GM19372 (cell line): ENCODE measurements at regions not wholly inside any gene's neighbourhood (a gene's known extent, or its start where the extent isn't known, plus 50 kb on each side); places are given as distances from the start of the nearest gene placed in this dataset.
"Not testable (repeated sequence)": the region's sequence is repeated elsewhere in the genome, so short reads cannot be mapped to it uniquely, and the experiment has no call there.

Experiments
- ATAC-seq: cut with Tn5 transposase; IDR thresholded peaks from one replicate; pipeline ENCODE4 v1.9.1; 2021; ENCODE audit warnings: mild to moderate bottlenecking, low read depth, moderate library complexity; ENCODE audit not compliant: unreplicated experiment

DNA sequence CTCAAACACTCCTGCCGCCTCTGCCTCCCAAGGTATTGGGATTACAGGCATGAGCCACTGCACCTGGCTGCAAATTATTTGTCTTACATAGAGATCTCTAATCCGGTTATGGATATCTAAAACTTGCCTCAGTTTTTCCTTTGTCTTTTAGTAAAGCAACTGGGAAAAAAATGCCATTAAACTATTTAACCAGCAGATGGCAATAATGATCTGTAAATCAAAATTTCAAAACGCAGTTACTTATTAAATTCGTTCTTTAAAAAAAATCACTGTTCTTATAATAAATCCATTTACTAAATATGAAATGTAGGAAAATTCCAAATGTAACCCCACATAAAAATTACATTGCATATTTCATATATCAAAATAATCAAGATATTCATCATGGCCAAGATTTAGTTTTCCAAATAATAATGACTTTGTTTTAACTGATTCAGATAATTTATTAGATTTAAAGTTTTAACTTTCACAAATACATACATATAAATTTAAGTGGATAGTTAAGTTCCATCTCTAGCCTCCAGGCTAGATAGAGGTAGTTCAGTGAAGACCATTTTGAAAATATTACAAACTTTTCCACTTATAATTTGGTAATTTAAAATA, 125.8 kb downstream of the KBTBD2 start:
- ATAC-seq, result not testable (repeated sequence)

DNA sequence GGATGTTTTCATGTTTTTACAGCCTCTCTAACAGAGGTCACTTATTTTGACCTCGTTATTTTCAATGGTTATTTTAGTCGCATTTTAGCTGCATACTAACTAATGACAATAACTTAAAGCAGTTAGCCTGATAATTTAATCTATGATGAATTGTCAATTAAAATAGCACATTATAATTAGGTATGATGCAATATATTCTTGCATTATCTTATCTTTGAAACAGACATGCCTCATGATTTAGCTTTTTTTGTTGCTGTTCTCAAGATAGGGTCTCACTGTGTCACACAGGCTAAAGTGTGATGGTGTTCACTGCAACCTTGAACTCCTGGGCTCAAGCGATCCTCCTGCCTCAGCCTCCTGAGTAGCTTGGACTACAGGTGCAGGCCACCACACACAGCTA, 126.4 kb downstream of the KBTBD2 start:
- no peak for ATAC-seq

DNA sequence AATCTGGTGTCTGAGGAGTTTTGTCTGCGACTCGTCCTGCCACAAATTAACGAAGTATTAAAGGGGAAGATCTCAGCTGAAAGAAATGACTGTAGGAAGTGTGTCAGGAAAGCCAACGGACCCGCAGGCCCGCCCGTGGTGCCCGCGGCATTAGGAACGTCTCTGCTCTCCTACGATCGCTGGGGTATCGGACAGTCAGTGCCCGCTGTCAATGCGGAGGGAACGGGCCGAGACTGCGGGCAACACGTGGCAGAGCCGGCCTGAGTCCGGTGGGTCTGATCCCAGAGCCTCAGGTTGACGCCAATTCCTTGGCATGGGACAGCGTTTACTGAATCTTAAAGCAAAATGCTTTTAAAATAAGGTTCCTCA, 128.7 kb downstream of the KBTBD2 start:
- ATAC-seq, result no peak

GRCh38 chr7:32762206-32762924, 129.2 kb downstream of the KBTBD2 start:
- ATAC-seq, result not testable (repeated sequence)

- no peak for ATAC-seq
Observed at GRCh38 chr7:32761451-32762205, 129.9 kb downstream of the KBTBD2 start.

DNA sequence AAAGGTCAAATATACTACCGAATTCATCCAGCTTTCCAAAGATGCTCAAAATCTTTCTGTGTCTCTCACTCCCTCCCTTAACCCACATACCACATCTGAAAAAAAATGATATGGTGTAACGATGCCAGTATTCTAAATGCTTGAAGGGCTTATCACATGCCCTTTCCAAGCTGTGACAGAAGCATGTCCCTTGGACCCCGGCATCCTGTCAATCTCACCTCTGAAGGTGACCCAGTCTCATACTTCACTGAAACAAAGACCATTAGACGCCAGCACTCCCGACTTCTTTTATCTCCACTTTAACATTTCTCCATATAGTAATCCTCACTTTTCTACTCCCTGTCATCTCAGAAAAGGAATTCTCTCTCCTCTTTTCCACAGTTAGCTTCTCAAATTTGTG, 130.8 kb downstream of the KBTBD2 start:
- ATAC-seq, result not testable (repeated sequence)

- not testable (repeated sequence) for ATAC-seq
Observed at GRCh38 chr7:32759859-32760258, 131.7 kb downstream of the KBTBD2 start.

DNA sequence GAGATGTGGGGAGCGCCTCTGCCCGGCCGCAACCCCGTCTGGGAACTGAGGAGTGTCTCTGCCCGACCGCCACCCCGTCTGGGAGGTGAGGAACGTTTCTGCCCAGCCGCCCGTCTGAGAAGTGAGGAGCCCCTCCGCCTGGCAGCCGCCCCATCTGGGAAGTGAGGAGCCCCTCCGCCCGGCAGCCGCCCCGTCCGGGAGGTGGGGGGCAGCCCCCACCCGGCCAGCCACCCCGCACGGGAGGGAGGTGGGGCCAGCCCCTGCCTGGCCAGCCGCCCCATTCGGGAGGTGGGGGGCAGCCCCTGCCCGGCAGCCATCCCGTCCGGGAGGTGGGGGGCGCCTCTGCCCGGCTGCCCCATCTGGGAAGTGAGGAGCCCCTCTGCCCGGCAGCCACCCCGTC, 137.7 kb downstream of the KBTBD2 start:
- ATAC-seq, result not testable (repeated sequence)

- ATAC-seq, result not testable (repeated sequence)
Observed at GRCh38 chr7:32748337-32748736, 143.2 kb downstream of the KBTBD2 start.

DNA sequence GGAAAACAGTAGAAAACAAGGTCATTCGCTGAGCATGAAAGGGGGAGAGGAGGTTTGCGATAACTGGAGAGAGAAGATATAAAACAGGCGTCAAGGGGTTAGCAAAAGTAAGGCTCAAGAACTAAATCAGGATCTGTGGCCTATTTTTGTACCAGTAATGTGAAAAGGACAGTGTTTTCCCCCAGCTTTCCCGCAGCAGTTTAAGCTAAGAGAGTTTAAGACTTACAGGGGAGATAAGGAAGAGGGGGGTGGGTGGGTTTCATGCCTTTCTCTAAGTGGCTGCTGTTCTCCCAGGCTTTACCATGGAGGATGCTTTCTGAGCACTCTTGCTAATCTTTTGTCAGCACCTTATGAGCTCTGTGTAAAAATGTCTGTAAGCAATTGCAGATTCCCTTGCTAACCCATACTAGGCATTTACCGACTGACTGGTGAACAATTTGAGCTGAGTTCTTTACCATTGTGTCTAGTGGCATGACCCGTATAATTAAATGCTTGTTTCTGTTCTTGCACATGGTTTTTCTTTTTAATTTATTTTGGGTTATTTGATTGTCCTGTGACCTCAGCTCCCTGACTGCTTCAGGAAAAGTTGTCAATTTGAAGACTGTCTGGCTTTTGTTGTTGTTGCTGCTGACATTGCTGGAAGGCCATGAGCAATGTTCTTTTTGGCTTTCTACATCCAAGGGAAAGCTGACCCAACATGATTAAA, 144.0 kb downstream of the KBTBD2 start:
- not testable (repeated sequence) for ATAC-seq

- not testable (repeated sequence) for ATAC-seq
Observed at GRCh38 chr7:32741853-32742476, 149.6 kb downstream of the KBTBD2 start.

- ATAC-seq, result not testable (repeated sequence)
Observed at GRCh38 chr7:32739749-32740148, 151.8 kb downstream of the KBTBD2 start.

- not testable (repeated sequence) for ATAC-seq
Observed at GRCh38 chr7:32738390-32738789, 153.2 kb downstream of the KBTBD2 start.

DNA sequence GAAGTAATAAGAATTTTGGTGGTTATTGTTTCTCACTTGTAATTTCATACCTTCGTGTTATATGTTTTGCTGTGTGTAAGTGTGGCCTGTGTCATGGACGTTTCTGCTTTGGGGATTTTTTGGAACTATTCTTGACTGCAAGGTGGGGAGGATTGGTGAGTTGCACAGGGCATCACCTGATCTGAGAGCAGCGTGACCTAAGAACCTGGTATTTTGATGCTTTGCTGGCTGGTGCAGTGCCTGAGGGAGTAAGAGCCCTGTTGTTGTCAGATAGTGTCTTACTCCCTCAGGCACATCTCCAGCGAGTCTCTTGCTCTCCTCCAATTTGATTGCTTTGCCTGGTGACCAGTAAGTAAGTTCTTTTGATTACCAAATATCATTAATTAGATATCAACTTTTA, 158.8 kb downstream of the KBTBD2 start:
- not testable (repeated sequence) for ATAC-seq

GRCh38 chr7:32729335-32729675, 162.3 kb downstream of the KBTBD2 start:
- not testable (repeated sequence) for ATAC-seq

- peak; percentile 81 for ATAC-seq
Observed at GRCh38 chr7:32728412-32729334, 162.9 kb downstream of the KBTBD2 start.

DNA sequence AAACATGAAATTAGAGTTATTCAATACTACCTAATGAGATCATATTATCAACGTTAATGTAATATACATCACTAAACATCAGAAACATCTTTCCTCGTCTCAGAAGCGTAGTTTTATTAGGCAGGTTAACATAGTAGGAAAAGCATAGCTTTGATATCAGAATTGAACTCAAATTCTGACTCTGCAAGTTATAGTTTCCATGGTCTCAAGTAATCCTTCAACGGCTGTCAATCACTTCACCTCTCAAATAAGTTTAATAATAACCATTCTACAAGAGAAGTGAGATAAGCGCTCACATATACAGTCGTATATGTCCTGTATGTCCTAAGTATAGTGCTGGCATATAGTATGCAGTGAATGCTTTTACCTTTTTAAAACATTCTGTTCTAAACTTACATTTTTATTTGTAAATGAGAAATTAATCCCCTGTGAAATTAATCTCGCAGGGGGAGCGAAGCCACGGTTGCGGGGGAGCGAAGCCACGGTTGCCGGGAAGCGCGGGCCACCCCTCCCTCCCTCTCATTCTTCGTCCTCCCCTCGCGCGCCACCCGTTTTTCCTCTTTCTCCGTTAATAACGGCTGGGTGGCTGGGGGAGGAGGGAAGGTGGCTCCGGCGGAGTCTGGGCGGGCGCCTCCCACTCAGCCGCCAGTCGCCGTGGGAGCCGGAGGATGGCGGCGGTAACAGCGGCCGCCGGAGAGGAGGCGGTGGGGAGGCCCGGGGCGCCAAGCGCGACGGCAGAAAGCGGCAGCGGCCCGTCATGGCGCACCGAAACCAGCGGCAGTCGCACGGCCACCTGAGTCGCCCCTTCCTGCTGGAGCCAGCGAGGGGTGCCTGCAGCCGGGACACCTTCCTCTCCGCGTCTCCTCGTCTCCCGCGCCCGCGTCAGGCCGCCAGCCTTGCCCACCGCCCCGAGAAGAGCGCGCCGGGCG, 163.8 kb downstream of the KBTBD2 start:
- ATAC-seq, result peak; percentile 50

DNA sequence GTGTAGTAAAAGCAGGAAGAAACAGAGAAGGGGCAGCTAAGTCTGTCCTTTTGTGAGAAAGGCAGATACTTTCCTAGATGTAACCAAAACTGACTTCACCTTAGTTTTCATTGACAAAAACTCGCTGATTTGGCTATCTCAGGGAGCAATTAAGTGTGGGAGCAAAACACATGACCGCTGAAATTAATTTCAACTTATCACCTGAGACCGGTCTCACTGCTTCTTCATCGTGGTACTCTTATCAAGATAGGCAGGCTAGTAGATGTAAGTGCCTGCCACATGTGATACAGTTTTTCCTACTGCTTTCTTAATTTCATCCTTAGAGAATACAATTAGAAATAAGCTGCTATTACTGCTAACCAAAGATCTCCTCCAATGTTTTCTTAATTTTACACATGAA, 168.7 kb downstream of the KBTBD2 start:
- not testable (repeated sequence) for ATAC-seq
